ENCODE measurements at regions not wholly inside any gene's neighbourhood (a gene's known extent, or its start where the extent isn't known, plus 50 kb on each side); places are given as distances from the start of the nearest gene placed in this dataset.
"Not testable (repeated sequence)": the region's sequence is repeated elsewhere in the genome, so short reads cannot be mapped to it uniquely, and the experiment has no call there.

DNA sequence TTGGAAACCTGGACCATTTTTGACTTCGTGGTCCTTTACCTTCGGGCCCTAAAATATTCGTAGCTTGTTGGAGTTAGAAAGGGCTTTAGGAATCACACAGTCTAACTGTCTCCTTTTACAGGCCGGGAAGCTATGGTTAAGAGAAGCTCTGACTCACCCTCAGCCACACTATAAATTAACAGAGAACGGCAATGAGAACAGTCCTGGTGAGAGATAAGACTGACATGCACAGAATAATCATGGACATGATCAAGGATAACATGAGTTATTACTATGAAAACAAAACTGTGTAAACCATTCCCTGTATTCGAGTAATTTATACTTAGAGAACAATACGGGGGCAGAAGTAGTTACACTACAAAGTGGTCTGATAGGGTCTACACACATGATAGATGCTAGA lies 162.5 kb upstream of the MALRD1 start:
- H3K27me3 ChIP-seq (ENCODE audit: control insufficient read depth, insufficient read depth, low read length): no peaks in the 10 kb centered on the region
- FAIRE-seq: no peak
- intact Hi-C loops (cut with DNase I): no loop called here
- no peaks in the 10 kb centered on the region for H3K36me3 ChIP-seq (ENCODE audit: control insufficient read depth in 2 of 3, insufficient read depth in 3 of 3, low read length in 3 of 3)
- H3K4me3 ChIP-seq (ENCODE audit: low read length in 3 of 3): no peak overlapping the region
- no peak overlapping the region for H3K27ac ChIP-seq (ENCODE audit: low read depth in 2 of 2, low read length in 2 of 2)
- no peak overlapping the region for H3K9ac ChIP-seq (ENCODE audit: low read length in 3 of 3)
- TF ChIP-seq CTCF (IDR thresholded peaks at IDR 0.05; ENCODE audit: borderline replicate concordance, extremely low read depth, insufficient read depth): no peak
- no peaks in the 10 kb centered on the region for H3K9me3 ChIP-seq (ENCODE audit: control insufficient read depth in 2 of 3, insufficient read depth in 1 of 3, low read length in 3 of 3)
- H3K4me1 ChIP-seq (ENCODE audit: control insufficient read depth in 2 of 3, insufficient read depth in 2 of 3, low read depth in 1 of 3, low read length in 3 of 3): no peaks in the 10 kb centered on the region
- no peak for DNase-seq

DNA sequence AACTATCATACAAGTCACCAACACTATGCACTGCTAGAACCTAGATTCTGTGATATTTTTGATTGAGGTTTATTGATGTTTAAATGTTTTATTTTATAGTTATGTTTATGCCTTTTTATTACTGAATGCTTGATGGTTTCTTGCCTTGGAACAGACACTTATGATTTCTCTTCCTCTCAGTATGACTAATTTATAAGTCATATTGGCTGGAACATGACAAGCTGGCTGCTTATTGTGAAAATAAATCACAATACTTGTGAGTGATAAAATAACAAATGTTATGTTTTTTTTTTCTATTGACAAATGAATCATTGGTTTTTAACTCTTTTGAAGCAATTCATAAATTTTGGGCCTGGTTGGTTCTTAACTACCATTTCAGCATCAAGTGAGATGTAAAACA lies 142.0 kb upstream of the MALRD1 start:
- Histone ChIP-seq H3K27ac (ENCODE audit: low read depth in 2 of 2, low read length in 2 of 2) (no peak overlapping the region), H3K36me3 (ENCODE audit: control insufficient read depth in 2 of 3, insufficient read depth in 3 of 3, low read length in 3 of 3) (no peaks in the 10 kb centered on the region), H3K27me3 (ENCODE audit: control insufficient read depth, insufficient read depth, low read length) (no peaks in the 10 kb centered on the region), H3K9me3 (ENCODE audit: control insufficient read depth in 2 of 3, insufficient read depth in 1 of 3, low read length in 3 of 3) (no peaks in the 10 kb centered on the region), H3K4me1 (ENCODE audit: control insufficient read depth in 2 of 3, insufficient read depth in 2 of 3, low read depth in 1 of 3, low read length in 3 of 3) (no peaks in the 10 kb centered on the region), H3K4me3 (ENCODE audit: low read length in 3 of 3) (no peak overlapping the region), H3K9ac (ENCODE audit: low read length in 3 of 3) (no peak overlapping the region)
- intact Hi-C loops (cut with DNase I): no loop called here
- no peak for TF ChIP-seq CTCF (IDR thresholded peaks at IDR 0.05; ENCODE audit: borderline replicate concordance, extremely low read depth, insufficient read depth)
- DNase-seq (no peak), FAIRE-seq (no peak)

- H3K4me3 ChIP-seq (ENCODE audit: low read length in 3 of 3); FAIRE-seq; H3K27ac ChIP-seq (ENCODE audit: low read depth in 2 of 2, low read length in 2 of 2); H3K36me3 ChIP-seq (ENCODE audit: control insufficient read depth in 2 of 3, insufficient read depth in 3 of 3, low read length in 3 of 3); H3K9ac ChIP-seq (ENCODE audit: low read length in 3 of 3); H3K4me1 ChIP-seq (ENCODE audit: control insufficient read depth in 2 of 3, insufficient read depth in 2 of 3, low read depth in 1 of 3, low read length in 3 of 3); DNase-seq; H3K27me3 ChIP-seq (ENCODE audit: control insufficient read depth, insufficient read depth, low read length); H3K9me3 ChIP-seq (ENCODE audit: control insufficient read depth in 2 of 3, insufficient read depth in 1 of 3, low read length in 3 of 3); intact Hi-C loops (cut with DNase I): not testable (repeated sequence)
Measured at GRCh38 chr10:18917431-18917830, 131.2 kb upstream of the MALRD1 start.

GRCh38 chr10:18918532-18918931 lies 130.1 kb upstream of the MALRD1 start:
- Histone ChIP-seq H3K27me3 (ENCODE audit: control insufficient read depth, insufficient read depth, low read length) (no peaks in the 10 kb centered on the region), H3K36me3 (ENCODE audit: control insufficient read depth in 2 of 3, insufficient read depth in 3 of 3, low read length in 3 of 3) (no peaks in the 10 kb centered on the region), H3K9ac (ENCODE audit: low read length in 3 of 3) (no peak overlapping the region), H3K4me1 (ENCODE audit: control insufficient read depth in 2 of 3, insufficient read depth in 2 of 3, low read depth in 1 of 3, low read length in 3 of 3) (no peaks in the 10 kb centered on the region), H3K9me3 (ENCODE audit: control insufficient read depth in 2 of 3, insufficient read depth in 1 of 3, low read length in 3 of 3) (peaks cover 0 to 2% (median 0%) of the 10 kb centered on the region in 3 donors), H3K27ac (ENCODE audit: low read depth in 2 of 2, low read length in 2 of 2) (no peak overlapping the region), H3K4me3 (ENCODE audit: low read length in 3 of 3) (no peak overlapping the region)
- DNase-seq (no peak), FAIRE-seq (no peak)
- intact Hi-C loops (cut with DNase I): no loop called here
- TF ChIP-seq CTCF (IDR thresholded peaks at IDR 0.05; ENCODE audit: borderline replicate concordance, extremely low read depth, insufficient read depth): no peak

Data from kidney (tissue), 13 donors.